Kidney (tissue), 13 donors: ENCODE measurements at regions not wholly inside any gene's neighbourhood (a gene's known extent, or its start where the extent isn't known, plus 50 kb on each side); places are given as distances from the start of the nearest gene placed in this dataset.

ENCODE experiments used
- DNase-seq, 5 donors: peaks; one replicate each; pipeline ENCODE4 v3.0.0-alpha.2; 2013 to 2020
- FAIRE-seq: peaks from 2 replicates; lab custom pipeline; 2012; peaks lifted over from hg19 to GRCh38; lab: Jason Lieb, UNC
- H3K27ac ChIP-seq, 2 donors: one replicate each; pipeline ENCODE4 v1.7.0; 2013; ENCODE audit warnings: low read depth in 2 of 2, low read length in 2 of 2, inconsistent platforms in 1 of 2
- H3K27me3 ChIP-seq: one replicate; pipeline ENCODE4 v1.7.1; 2013; ENCODE audit warnings: low read length, inconsistent platforms; ENCODE audit not compliant: control insufficient read depth, insufficient read depth
- H3K36me3 ChIP-seq, 3 donors: one replicate each; pipeline versions ENCODE4 v1.7.0 to v1.7.1; 2013; ENCODE audit warnings: low read length in 3 of 3, control low read depth in 1 of 3, inconsistent platforms in 1 of 3; ENCODE audit not compliant: insufficient read depth in 3 of 3, control insufficient read depth in 2 of 3
- H3K4me1 ChIP-seq, 3 donors: one replicate each; pipeline versions ENCODE4 v1.7.0 to v1.7.1; 2013; ENCODE audit warnings: low read length in 3 of 3, inconsistent platforms in 1 of 3, low read depth in 1 of 3; ENCODE audit not compliant: control insufficient read depth in 2 of 3, insufficient read depth in 2 of 3
- H3K4me3 ChIP-seq, 3 donors: one replicate each; pipeline versions ENCODE4 v1.7.0 to v1.8.1; 2013; ENCODE audit warnings: low read length in 3 of 3, control low read depth in 1 of 3, inconsistent platforms in 1 of 3
- H3K9ac ChIP-seq, 3 donors: one replicate each; pipeline versions ENCODE4 v1.7.0 to v1.7.1; 2013; ENCODE audit warnings: low read length in 3 of 3, control low read depth in 1 of 3, inconsistent platforms in 1 of 3
- H3K9me3 ChIP-seq, 3 donors: one replicate each; pipeline versions ENCODE4 v1.7.0 to v1.7.1; 2013; ENCODE audit warnings: low read length in 3 of 3, control low read depth in 1 of 3, inconsistent platforms in 1 of 3; ENCODE audit not compliant: control insufficient read depth in 2 of 3, insufficient read depth in 1 of 3
- CTCF ChIP-seq: IDR thresholded peaks from 3 replicates; pipeline ENCODE4 v1.5.1; 2012; ENCODE audit warnings: mild to moderate bottlenecking, moderate library complexity, borderline replicate concordance; ENCODE audit not compliant: insufficient read depth; ENCODE audit errors: extremely low read depth
- intact Hi-C: fragments of 100-400 bp; cut with DNase I; formaldehyde crosslinking; loops from one replicate; pipeline ENCODE4 v1.11.1; 2022
- donor health status: control.
- donor health status: control.
- donor health status: control.
- donor health status: control.
- donor health status: control.
- donor health status: DM: yes; HTN: yes; CAD: no.
- donor health status: Normal renal cell carcinoma (clear cell type).

GRCh38 chr3:80238606-80239005 is 470.8 kb upstream of the ROBO1 start:
- Histone ChIP-seq H3K27me3 (no peaks in the 10 kb centered on the region), H3K36me3 (no peaks in the 10 kb centered on the region), H3K27ac (no peak overlapping the region), H3K9me3 (no peaks in the 10 kb centered on the region), H3K4me3 (no peak overlapping the region), H3K4me1 (no peaks in the 10 kb centered on the region), H3K9ac (no peak overlapping the region)
- intact Hi-C loops: no loop called here
- TF ChIP-seq CTCF: no peak
- no peak for DNase-seq
- FAIRE-seq: no peak

GRCh38 chr3:80238152-80238551 is 470.4 kb upstream of the ROBO1 start:
- H3K27ac ChIP-seq: no peak overlapping the region
- no peaks in the 10 kb centered on the region for H3K4me1 ChIP-seq
- intact Hi-C loops: no loop called here
- no peaks in the 10 kb centered on the region for H3K27me3 ChIP-seq
- H3K36me3 ChIP-seq: no peaks in the 10 kb centered on the region
- no peak overlapping the region for H3K9ac ChIP-seq
- DNase-seq: peak in 2 of 5 donors; percentile 25 to 59
- H3K4me3 ChIP-seq: no peak overlapping the region
- no peaks in the 10 kb centered on the region for H3K9me3 ChIP-seq
- no peak for FAIRE-seq
- TF ChIP-seq CTCF: no peak

- TF ChIP-seq CTCF: no peak
- H3K9me3 ChIP-seq: no peaks in the 10 kb centered on the region
- DNase-seq: peak in 1 of 5 donors; percentile 14
- no peaks in the 10 kb centered on the region for H3K36me3 ChIP-seq
- H3K4me3 ChIP-seq: no peak overlapping the region
- H3K9ac ChIP-seq: no peak overlapping the region
- H3K27me3 ChIP-seq: no peaks in the 10 kb centered on the region
- intact Hi-C loops: no loop called here
- no peak for FAIRE-seq
- H3K27ac ChIP-seq: no peak overlapping the region
- H3K4me1 ChIP-seq: no peaks in the 10 kb centered on the region
Measured at GRCh38 chr3:80234706-80235105, 466.9 kb upstream of the ROBO1 start.

GRCh38 chr3:80233576-80233975 is 465.8 kb upstream of the ROBO1 start:
- H3K4me3 ChIP-seq: no peak overlapping the region
- no peak for FAIRE-seq

More at GRCh38 chr3:80233576-80233975, 465.8 kb upstream of the ROBO1 start:
- Histone ChIP-seq H3K36me3 (no peaks in the 10 kb centered on the region), H3K4me1 (no peaks in the 10 kb centered on the region), H3K27ac (no peak overlapping the region), H3K27me3 (no peaks in the 10 kb centered on the region), H3K9ac (no peak overlapping the region), H3K9me3 (no peaks in the 10 kb centered on the region)
- TF ChIP-seq CTCF: no peak
- no peak for DNase-seq
- intact Hi-C loops: no loop called here
